Suppressor macrophage treated with lipopolysaccharide for 1 hour (primary cell): ENCODE measurements at regions not wholly inside any gene's neighbourhood (a gene's known extent, or its start where the extent isn't known, plus 50 kb on each side); places are given as distances from the start of the nearest gene placed in this dataset.

Source experiments
- DNase-seq, 3 donors: peaks; one replicate each; pipeline ENCODE4 v3.0.0-alpha.2; 2020 to 2022

- peak in 2 of 3 donors; percentile 12 to 24 for DNase-seq
Observed at GRCh38 chr4:144903953-144904711, 193.9 kb downstream of the ANAPC10 start.

GRCh38 chr4:144905286-144905685 lies 192.7 kb downstream of the ANAPC10 start:
- DNase-seq = no peak

- DNase-seq = peak; percentile 21 to 33 (median 29)
Observed at GRCh38 chr4:144906181-144906925, 191.6 kb downstream of the ANAPC10 start.

GRCh38 chr4:144910723-144911122 lies 187.3 kb downstream of the ANAPC10 start:
- no peak for DNase-seq
